Vagina (tissue), 2 donors: ENCODE measurements at regions not wholly inside any gene's neighbourhood (a gene's known extent, or its start where the extent isn't known, plus 50 kb on each side); places are given as distances from the start of the nearest gene placed in this dataset.

Experiments used
- DNase-seq, 2 donors: peaks; one replicate each; pipeline ENCODE4 v3.0.0-alpha.2; 2017; ENCODE audit errors: extremely low spot score in 2 of 2
- H3K27ac ChIP-seq: fragments of 200-600 bp; sonication (generic); one replicate; pipeline ENCODE4 v1.5.1; 2019
- H3K27me3 ChIP-seq: fragments of 200-600 bp; sonication (generic); one replicate; pipeline ENCODE4 v1.5.1; 2019
- H3K36me3 ChIP-seq, 2 donors: fragments of 200-600 bp; sonication (generic); one replicate each; pipeline ENCODE4 v1.5.1; 2017 to 2019
- H3K4me1 ChIP-seq: fragments of 200-600 bp; sonication (generic); one replicate; pipeline ENCODE4 v1.5.1; 2019
- H3K4me3 ChIP-seq, 2 donors: fragments of 200-600 bp; sonication (generic); 1 replicate in 1 of 2; 2 replicates in 1 of 2; pipeline ENCODE4 v1.5.1; 2016 to 2019
- H3K9me3 ChIP-seq: fragments of 200-600 bp; sonication (generic); one replicate; pipeline ENCODE4 v1.5.1; 2019
- POLR2A ChIP-seq, 2 donors: fragments of 450-650 bp; IDR thresholded peaks; one replicate each; pipeline ENCODE4 v1.6.1; 2017; ENCODE audit warnings: antibody characterized with exemption in 2 of 2, mild to moderate bottlenecking in 2 of 2, moderate library complexity in 2 of 2
- POLR2AphosphoS5 ChIP-seq, 2 donors: sonication (generic); formaldehyde crosslinking; IDR thresholded peaks; one replicate each; pipeline ENCODE4 v1.9.0; 2017; ENCODE audit warnings: antibody characterized with exemption in 2 of 2, mild to moderate bottlenecking in 2 of 2, low read depth in 1 of 2; ENCODE audit not compliant: insufficient read depth in 1 of 2
- intact Hi-C: fragments of 100-400 bp; cut with DNase I; formaldehyde crosslinking; loops from one replicate; pipeline ENCODE4 v1.15.1; 2023
- TF ChIP-seq, protein P1 (sequence below), 3 experiments: fragments of 450-650 bp in 2 of 3; fragments of 200-600 bp in 1 of 3; sonication (generic) in 1 of 3; IDR thresholded peaks; one replicate each; pipeline ENCODE4 v1.5.1; 2017 to 2019; ENCODE audit warnings: antibody characterized with exemption in 3 of 3, mild to moderate bottlenecking in 2 of 3, moderate library complexity in 2 of 3

- no peak overlapping the region for H3K27ac ChIP-seq
- no peaks in the 10 kb centered on the region for H3K36me3 ChIP-seq
- DNase-seq, result no peak
- H3K9me3 ChIP-seq, result no peaks in the 10 kb centered on the region
- TF ChIP-seq POLR2AphosphoS5 (IDR thresholded peaks at IDR 0.05; ENCODE audit: insufficient read depth in 1 of 2, low read depth in 1 of 2) (no peak), POLR2A (IDR thresholded peaks at IDR 0.05) (no peak)
- TF ChIP-seq, protein P1, sequence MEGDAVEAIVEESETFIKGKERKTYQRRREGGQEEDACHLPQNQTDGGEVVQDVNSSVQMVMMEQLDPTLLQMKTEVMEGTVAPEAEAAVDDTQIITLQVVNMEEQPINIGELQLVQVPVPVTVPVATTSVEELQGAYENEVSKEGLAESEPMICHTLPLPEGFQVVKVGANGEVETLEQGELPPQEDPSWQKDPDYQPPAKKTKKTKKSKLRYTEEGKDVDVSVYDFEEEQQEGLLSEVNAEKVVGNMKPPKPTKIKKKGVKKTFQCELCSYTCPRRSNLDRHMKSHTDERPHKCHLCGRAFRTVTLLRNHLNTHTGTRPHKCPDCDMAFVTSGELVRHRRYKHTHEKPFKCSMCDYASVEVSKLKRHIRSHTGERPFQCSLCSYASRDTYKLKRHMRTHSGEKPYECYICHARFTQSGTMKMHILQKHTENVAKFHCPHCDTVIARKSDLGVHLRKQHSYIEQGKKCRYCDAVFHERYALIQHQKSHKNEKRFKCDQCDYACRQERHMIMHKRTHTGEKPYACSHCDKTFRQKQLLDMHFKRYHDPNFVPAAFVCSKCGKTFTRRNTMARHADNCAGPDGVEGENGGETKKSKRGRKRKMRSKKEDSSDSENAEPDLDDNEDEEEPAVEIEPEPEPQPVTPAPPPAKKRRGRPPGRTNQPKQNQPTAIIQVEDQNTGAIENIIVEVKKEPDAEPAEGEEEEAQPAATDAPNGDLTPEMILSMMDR (IDR thresholded peaks at IDR 0.05), result no peak
- H3K4me1 ChIP-seq, result no peaks in the 10 kb centered on the region
- H3K27me3 ChIP-seq, result no peaks in the 10 kb centered on the region
- no peak overlapping the region for H3K4me3 ChIP-seq
- intact Hi-C loops, result loop anchor here (10.0 kb wide), 1 partner anchor 263 kb away; no protein-coding TSS in a partner anchor
These were observed 172.5 kb upstream of the FOXF1 start for GRCh38 chr16:86337581-86338402.

GRCh38 chr16:86338403-86339115 lies 171.8 kb upstream of the FOXF1 start:
- Histone ChIP-seq H3K4me3 (no peak overlapping the region), H3K27me3 (no peaks in the 10 kb centered on the region), H3K4me1 (peaks cover under 1% of the 10 kb centered on the region), H3K27ac (no peak overlapping the region), H3K36me3 (no peaks in the 10 kb centered on the region), H3K9me3 (no peaks in the 10 kb centered on the region)
- no peak for DNase-seq
- TF ChIP-seq, protein P1 (IDR thresholded peaks at IDR 0.05), result no peak
- TF ChIP-seq POLR2A (IDR thresholded peaks at IDR 0.05), result no peak
- no peak for TF ChIP-seq POLR2AphosphoS5 (IDR thresholded peaks at IDR 0.05; ENCODE audit: insufficient read depth in 1 of 2, low read depth in 1 of 2)
- intact Hi-C loops, result loop anchor here (10.0 kb wide), 1 partner anchor 264 kb away; no protein-coding TSS in a partner anchor

DNA sequence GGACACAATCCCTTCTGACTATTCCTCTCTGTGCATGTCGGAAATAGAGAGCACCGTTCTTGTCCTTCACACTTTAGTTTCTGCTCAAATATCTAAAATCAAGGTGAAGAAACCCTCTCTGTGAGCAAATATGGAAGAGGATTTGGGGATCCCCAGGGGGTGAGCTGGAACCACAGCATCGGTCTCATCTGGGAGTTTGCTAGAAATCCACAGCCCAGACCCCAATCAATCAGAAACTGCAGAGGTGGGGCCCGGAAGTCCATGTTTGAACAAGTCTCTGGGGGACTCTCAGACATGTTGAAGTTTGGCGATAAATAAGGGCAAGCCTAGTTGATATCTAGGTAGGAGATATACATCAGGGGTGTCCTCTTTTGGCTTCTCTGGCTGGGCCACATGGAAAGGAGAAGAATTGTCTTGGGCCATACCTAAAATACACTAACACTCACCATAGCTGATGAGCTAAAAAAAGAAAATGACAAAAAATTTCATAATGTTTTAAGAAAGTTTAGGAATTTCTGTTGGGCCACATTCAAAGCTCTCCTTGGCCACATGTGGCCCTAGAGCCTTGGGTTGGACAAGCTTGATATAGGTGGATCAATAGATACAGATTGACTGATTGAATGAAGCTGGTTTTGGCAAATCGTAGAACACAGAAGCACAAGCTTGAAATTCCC lies 168.0 kb upstream of the FOXF1 start:
- Histone ChIP-seq H3K36me3 (no peaks in the 10 kb centered on the region), H3K27ac (peak overlapping the region; percentile 87), H3K27me3 (no peaks in the 10 kb centered on the region), H3K4me3 (no peak overlapping the region), H3K4me1 (peaks cover 16% of the 10 kb centered on the region), H3K9me3 (no peaks in the 10 kb centered on the region)
- intact Hi-C loops, result loop anchor here (5.0 to 10.0 kb wide), 3 partner anchors 83 to 170 kb away; partner anchors contain the start of gene FOXF1
- DNase-seq, result no peak
- no peak for TF ChIP-seq POLR2AphosphoS5 (IDR thresholded peaks at IDR 0.05; ENCODE audit: insufficient read depth in 1 of 2, low read depth in 1 of 2)
- TF ChIP-seq, protein P1 (IDR thresholded peaks at IDR 0.05), result no peak
- no peak for TF ChIP-seq POLR2A (IDR thresholded peaks at IDR 0.05)

DNA sequence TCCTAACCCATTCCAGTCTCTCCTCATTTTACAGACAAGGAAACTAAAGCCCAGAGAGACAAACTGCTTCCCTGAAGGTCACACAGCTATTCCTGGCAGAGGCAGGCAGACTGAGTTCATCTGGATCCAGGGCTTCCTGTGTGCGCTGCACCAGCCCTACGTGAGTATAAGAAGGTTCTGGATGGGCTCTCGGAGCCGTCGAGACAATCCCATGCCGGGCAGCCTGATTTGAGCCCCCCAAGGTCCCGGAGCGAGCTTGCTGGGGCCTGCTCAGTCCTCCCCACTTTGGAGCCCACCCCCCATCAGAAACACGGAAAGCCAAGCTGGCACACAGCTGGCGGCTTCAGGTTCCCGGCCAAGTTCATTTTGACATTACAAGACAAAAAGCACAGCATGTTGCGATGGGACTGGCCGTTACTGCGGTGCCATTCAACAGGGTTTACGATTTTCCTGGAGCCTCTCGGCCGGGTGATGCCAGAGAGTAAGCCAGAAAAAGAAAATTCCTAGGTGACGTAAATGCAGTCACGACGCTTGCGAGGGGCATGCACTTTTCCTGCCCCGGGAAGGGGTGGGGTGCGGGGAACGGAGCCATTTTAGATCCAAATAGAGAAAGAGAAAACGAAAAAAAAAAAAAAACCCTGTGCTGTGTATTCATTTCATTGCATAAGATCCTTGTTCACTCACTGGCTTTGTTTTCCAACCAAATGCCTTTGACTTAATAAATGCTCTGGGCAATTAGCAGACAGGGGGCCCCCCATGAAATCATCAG lies 167.1 kb upstream of the FOXF1 start:
- DNase-seq, result peak in 1 of 2 donors; percentile 94
- Histone ChIP-seq H3K36me3 (no peaks in the 10 kb centered on the region), H3K4me3 (peak overlapping the region in 1 of 2 donors; percentile 6), H3K27ac (peak overlapping the region; percentile 87), H3K9me3 (no peaks in the 10 kb centered on the region), H3K27me3 (no peaks in the 10 kb centered on the region), H3K4me1 (peaks cover 16% of the 10 kb centered on the region)
- TF ChIP-seq POLR2AphosphoS5 (IDR thresholded peaks at IDR 0.05; ENCODE audit: insufficient read depth in 1 of 2, low read depth in 1 of 2), result peak; percentile 89 to 91
- TF ChIP-seq, protein P1 (IDR thresholded peaks at IDR 0.05), result no peak
- no peak for TF ChIP-seq POLR2A (IDR thresholded peaks at IDR 0.05)
- intact Hi-C loops, result loop anchor here (5.0 to 10.0 kb wide), 3 partner anchors 82 to 169 kb away; partner anchors contain the start of gene FOXF1
